Breast epithelium (tissue), 4 donors: ENCODE measurements at regions not wholly inside any gene's neighbourhood (a gene's known extent, or its start where the extent isn't known, plus 50 kb on each side); places are given as distances from the start of the nearest gene placed in this dataset.

ENCODE experiments used
- DNase-seq, 2 donors: peaks; one replicate each; pipeline ENCODE4 v3.0.0-alpha.2; 2019; ENCODE audit warnings: low spot score in 2 of 2
- H3K27ac ChIP-seq, 2 donors: fragments of 200-600 bp; sonication (generic) in 1 of 2; one replicate each; pipeline ENCODE4 v1.5.1; 2016 to 2019; ENCODE audit warnings: mild to moderate bottlenecking in 1 of 2
- H3K27me3 ChIP-seq, 2 donors: fragments of 200-600 bp; sonication (generic) in 1 of 2; one replicate each; pipeline versions ENCODE4 v1.5.1 to v1.6.0; 2017 to 2019; ENCODE audit warnings: control low read depth in 1 of 2, mild to moderate bottlenecking in 1 of 2
- H3K36me3 ChIP-seq: fragments of 200-600 bp; one replicate; pipeline ENCODE4 v1.5.1; 2019
- H3K4me1 ChIP-seq, 2 donors: fragments of 200-600 bp; sonication (generic); one replicate each; pipeline ENCODE4 v1.5.1; 2016 to 2019; ENCODE audit warnings: control low read depth in 1 of 2
- H3K4me3 ChIP-seq, 3 donors: fragments of 200-600 bp; sonication (generic); 1 replicate in 2 of 3; 2 replicates in 1 of 3; pipeline ENCODE4 v1.5.1; 2016 to 2019; ENCODE audit warnings: mild to moderate bottlenecking in 3 of 3, moderate library complexity in 2 of 3
- H3K9me3 ChIP-seq, 2 donors: fragments of 200-600 bp; sonication (generic) in 1 of 2; one replicate each; pipeline ENCODE4 v1.5.1; 2016 to 2019; ENCODE audit warnings: control low read depth in 1 of 2
- CTCF ChIP-seq, 3 donors: fragments of 450-650 bp; IDR thresholded peaks; one replicate each; pipeline ENCODE4 v1.5.1; 2016 to 2017; ENCODE audit warnings: antibody characterized with exemption in 3 of 3, mild to moderate bottlenecking in 3 of 3, moderate library complexity in 3 of 3
- POLR2A ChIP-seq: fragments of 450-650 bp; IDR thresholded peaks from one replicate; pipeline ENCODE4 v1.6.1; 2016; ENCODE audit warnings: antibody characterized with exemption, mild to moderate bottlenecking, moderate library complexity
- POLR2AphosphoS5 ChIP-seq, 3 donors: sonication (generic); formaldehyde crosslinking; IDR thresholded peaks; one replicate each; pipeline ENCODE4 v1.6.1; 2017; ENCODE audit warnings: antibody characterized with exemption in 3 of 3
- intact Hi-C: fragments of 100-400 bp; cut with DNase I; formaldehyde crosslinking; loops from one replicate; pipeline ENCODE4 v1.15.1; 2023; ENCODE audit warnings: low total_unique reads

- no peaks in the 10 kb centered on the region for H3K9me3 ChIP-seq
- no peaks in the 10 kb centered on the region for H3K27me3 ChIP-seq
- DNase-seq, result no peak
- no peaks in the 10 kb centered on the region for H3K4me1 ChIP-seq
- TF ChIP-seq POLR2A (no peak), CTCF (IDR thresholded peaks at IDR 0.05) (no peak), POLR2AphosphoS5 (IDR thresholded peaks at IDR 0.05) (no peak)
- intact Hi-C loops, result no loop called here
- no peak overlapping the region for H3K4me3 ChIP-seq
- no peaks in the 10 kb centered on the region for H3K36me3 ChIP-seq
- no peak overlapping the region for H3K27ac ChIP-seq
Measured at GRCh38 chr12:81859521-81859920, 100.4 kb upstream of the PPFIA2 start.

- Histone ChIP-seq H3K36me3 (no peaks in the 10 kb centered on the region), H3K27me3 (no peaks in the 10 kb centered on the region), H3K4me3 (no peak overlapping the region), H3K9me3 (no peaks in the 10 kb centered on the region), H3K4me1 (no peaks in the 10 kb centered on the region), H3K27ac (no peak overlapping the region)
- TF ChIP-seq POLR2A (no peak), POLR2AphosphoS5 (IDR thresholded peaks at IDR 0.05) (no peak), CTCF (IDR thresholded peaks at IDR 0.05) (no peak)
- no peak for DNase-seq
- intact Hi-C loops, result no loop called here
Measured at GRCh38 chr12:81843599-81843998, 84.4 kb upstream of the PPFIA2 start.

GRCh38 chr12:81835783-81836182, 76.6 kb upstream of the PPFIA2 start:
- no peak for DNase-seq

GRCh38 chr12:81819991-81820633, 61.0 kb upstream of the PPFIA2 start:
- Histone ChIP-seq H3K27me3 (no peaks in the 10 kb centered on the region), H3K4me3 (no peak overlapping the region), H3K27ac (no peak overlapping the region), H3K4me1 (no peaks in the 10 kb centered on the region), H3K9me3 (no peaks in the 10 kb centered on the region), H3K36me3 (no peaks in the 10 kb centered on the region)
- DNase-seq, result no peak
- TF ChIP-seq POLR2AphosphoS5 (IDR thresholded peaks at IDR 0.05) (no peak), CTCF (IDR thresholded peaks at IDR 0.05) (no peak), POLR2A (no peak)
- intact Hi-C loops, result no loop called here

More at GRCh38 chr12:81835783-81836182, 76.6 kb upstream of the PPFIA2 start:
- intact Hi-C loops, result no loop called here
- Histone ChIP-seq H3K4me1 (no peaks in the 10 kb centered on the region), H3K27ac (no peak overlapping the region), H3K9me3 (no peaks in the 10 kb centered on the region), H3K4me3 (no peak overlapping the region), H3K36me3 (no peaks in the 10 kb centered on the region), H3K27me3 (no peaks in the 10 kb centered on the region)
- TF ChIP-seq POLR2A, result no peak

GRCh38 chr12:81815611-81816010, 56.5 kb upstream of the PPFIA2 start:
- Histone ChIP-seq H3K27me3 (no peaks in the 10 kb centered on the region), H3K9me3 (no peaks in the 10 kb centered on the region), H3K27ac (no peak overlapping the region), H3K36me3 (no peaks in the 10 kb centered on the region), H3K4me3 (no peak overlapping the region), H3K4me1 (no peaks in the 10 kb centered on the region)
- TF ChIP-seq POLR2A (no peak), POLR2AphosphoS5 (IDR thresholded peaks at IDR 0.05) (no peak), CTCF (IDR thresholded peaks at IDR 0.05) (no peak)
- intact Hi-C loops, result loop anchor here (1.0 kb wide), 1 partner anchor 10 kb away; no protein-coding TSS in a partner anchor
- DNase-seq, result no peak

- H3K27me3 ChIP-seq, result no peaks in the 10 kb centered on the region
- no peak for TF ChIP-seq POLR2AphosphoS5 (IDR thresholded peaks at IDR 0.05)
- TF ChIP-seq CTCF (IDR thresholded peaks at IDR 0.05), result no peak
- TF ChIP-seq POLR2A, result no peak
- H3K4me3 ChIP-seq, result no peak overlapping the region
- no peak for DNase-seq
- no peaks in the 10 kb centered on the region for H3K9me3 ChIP-seq
- H3K4me1 ChIP-seq, result no peaks in the 10 kb centered on the region
- intact Hi-C loops, result no loop called here
- H3K27ac ChIP-seq, result no peak overlapping the region
- no peaks in the 10 kb centered on the region for H3K36me3 ChIP-seq
Measured at GRCh38 chr12:81811778-81812125, 52.6 kb upstream of the PPFIA2 start.
